K562 (cell line): ENCODE measurements at regions not wholly inside any gene's neighbourhood (a gene's known extent, or its start where the extent isn't known, plus 50 kb on each side); places are given as distances from the start of the nearest gene placed in this dataset.
A peak's percentile ranks its signal among the peaks of the same experiment; 100 is the strongest.

Experiments used
- CGGBP1 ChIP-seq: fragments of 250-450 bp; sonication (Bioruptor Pico); IDR thresholded peaks from 2 replicates; pipeline ENCODE4 v1.9.0; 2021; ENCODE audit warnings: mild to moderate bottlenecking
- GATAD2A ChIP-seq: fragments of 450-650 bp; IDR thresholded peaks from 2 replicates; pipeline ENCODE4 v1.6.1; 2017
- ILF3 ChIP-seq: fragments of 450-650 bp; IDR thresholded peaks from 2 replicates; pipeline ENCODE4 v1.6.1; 2018; ENCODE audit warnings: antibody characterized with exemption, mild to moderate bottlenecking, moderate library complexity, borderline replicate concordance
- MBD2 ChIP-seq: sonication (generic); IDR thresholded peaks from 2 replicates; pipeline ENCODE4 v1.6.1; 2016; ENCODE audit warnings: low read depth, borderline replicate concordance
- MED1 ChIP-seq: sonication (generic); formaldehyde crosslinking; IDR thresholded peaks from 2 replicates; pipeline ENCODE4 v1.8.1; 2023; ENCODE audit warnings: missing genetic modification reagents, borderline replicate concordance
- MEIS2 ChIP-seq: fragments of 450-650 bp; IDR thresholded peaks from 2 replicates; pipeline ENCODE4 v1.6.1; 2014; ENCODE audit warnings: mild to moderate bottlenecking; ENCODE audit not compliant: partially characterized antibody
- SIN3B ChIP-seq: fragments of 450-650 bp; IDR thresholded peaks from 2 replicates; pipeline ENCODE4 v1.6.1; 2017; ENCODE audit warnings: low read depth, mild to moderate bottlenecking, moderate library complexity
- SRSF7 ChIP-seq: fragments of 200-400 bp; formaldehyde crosslinking; optimal IDR thresholded peaks from 2 replicates; pipeline ENCODE3; 2017; ENCODE audit warnings: mild to moderate bottlenecking, low read depth, low read length
- TSHZ1 ChIP-seq: fragments of 250-450 bp; sonication (Bioruptor Pico); IDR thresholded peaks from 2 replicates; pipeline ENCODE4 v1.4.0; 2020; ENCODE audit warnings: mild to moderate bottlenecking, moderate library complexity
- TF ChIP-seq, protein P1 (sequence below), 2 experiments: fragments of 150-350 bp in 1 of 2; IDR thresholded peaks; 2 replicates each; pipeline ENCODE4 v1.6.1; 2012 to 2016; ENCODE audit warnings: low read depth in 2 of 2, low read length in 2 of 2, mild to moderate bottlenecking in 1 of 2, moderate library complexity in 1 of 2
- TF ChIP-seq, protein P2 (sequence below): fragments of 200-800 bp; sonication (Bioruptor generic); IDR thresholded peaks from 2 replicates; pipeline ENCODE4 v1.6.1; 2016; ENCODE audit warnings: missing genetic modification characterization, missing compliant biosample characterization
- TF ChIP-seq, protein P3 (sequence below): IDR thresholded peaks from 2 replicates; pipeline ENCODE4 v1.6.1; 2011; ENCODE audit warnings: borderline replicate concordance, low read depth, mild to moderate bottlenecking, moderate library complexity, low read length; ENCODE audit not compliant: insufficient read depth, poor library complexity, severe bottlenecking

- TF ChIP-seq, protein P1, sequence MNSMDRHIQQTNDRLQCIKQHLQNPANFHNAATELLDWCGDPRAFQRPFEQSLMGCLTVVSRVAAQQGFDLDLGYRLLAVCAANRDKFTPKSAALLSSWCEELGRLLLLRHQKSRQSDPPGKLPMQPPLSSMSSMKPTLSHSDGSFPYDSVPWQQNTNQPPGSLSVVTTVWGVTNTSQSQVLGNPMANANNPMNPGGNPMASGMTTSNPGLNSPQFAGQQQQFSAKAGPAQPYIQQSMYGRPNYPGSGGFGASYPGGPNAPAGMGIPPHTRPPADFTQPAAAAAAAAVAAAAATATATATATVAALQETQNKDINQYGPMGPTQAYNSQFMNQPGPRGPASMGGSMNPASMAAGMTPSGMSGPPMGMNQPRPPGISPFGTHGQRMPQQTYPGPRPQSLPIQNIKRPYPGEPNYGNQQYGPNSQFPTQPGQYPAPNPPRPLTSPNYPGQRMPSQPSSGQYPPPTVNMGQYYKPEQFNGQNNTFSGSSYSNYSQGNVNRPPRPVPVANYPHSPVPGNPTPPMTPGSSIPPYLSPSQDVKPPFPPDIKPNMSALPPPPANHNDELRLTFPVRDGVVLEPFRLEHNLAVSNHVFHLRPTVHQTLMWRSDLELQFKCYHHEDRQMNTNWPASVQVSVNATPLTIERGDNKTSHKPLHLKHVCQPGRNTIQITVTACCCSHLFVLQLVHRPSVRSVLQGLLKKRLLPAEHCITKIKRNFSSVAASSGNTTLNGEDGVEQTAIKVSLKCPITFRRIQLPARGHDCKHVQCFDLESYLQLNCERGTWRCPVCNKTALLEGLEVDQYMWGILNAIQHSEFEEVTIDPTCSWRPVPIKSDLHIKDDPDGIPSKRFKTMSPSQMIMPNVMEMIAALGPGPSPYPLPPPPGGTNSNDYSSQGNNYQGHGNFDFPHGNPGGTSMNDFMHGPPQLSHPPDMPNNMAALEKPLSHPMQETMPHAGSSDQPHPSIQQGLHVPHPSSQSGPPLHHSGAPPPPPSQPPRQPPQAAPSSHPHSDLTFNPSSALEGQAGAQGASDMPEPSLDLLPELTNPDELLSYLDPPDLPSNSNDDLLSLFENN (IDR thresholded peaks at IDR 0.05; ENCODE audit: low read depth in 2 of 2, low read length in 2 of 2) = no peak
- no peak for TF ChIP-seq SRSF7
- TF ChIP-seq GATAD2A = no peak
- TF ChIP-seq, protein P2, sequence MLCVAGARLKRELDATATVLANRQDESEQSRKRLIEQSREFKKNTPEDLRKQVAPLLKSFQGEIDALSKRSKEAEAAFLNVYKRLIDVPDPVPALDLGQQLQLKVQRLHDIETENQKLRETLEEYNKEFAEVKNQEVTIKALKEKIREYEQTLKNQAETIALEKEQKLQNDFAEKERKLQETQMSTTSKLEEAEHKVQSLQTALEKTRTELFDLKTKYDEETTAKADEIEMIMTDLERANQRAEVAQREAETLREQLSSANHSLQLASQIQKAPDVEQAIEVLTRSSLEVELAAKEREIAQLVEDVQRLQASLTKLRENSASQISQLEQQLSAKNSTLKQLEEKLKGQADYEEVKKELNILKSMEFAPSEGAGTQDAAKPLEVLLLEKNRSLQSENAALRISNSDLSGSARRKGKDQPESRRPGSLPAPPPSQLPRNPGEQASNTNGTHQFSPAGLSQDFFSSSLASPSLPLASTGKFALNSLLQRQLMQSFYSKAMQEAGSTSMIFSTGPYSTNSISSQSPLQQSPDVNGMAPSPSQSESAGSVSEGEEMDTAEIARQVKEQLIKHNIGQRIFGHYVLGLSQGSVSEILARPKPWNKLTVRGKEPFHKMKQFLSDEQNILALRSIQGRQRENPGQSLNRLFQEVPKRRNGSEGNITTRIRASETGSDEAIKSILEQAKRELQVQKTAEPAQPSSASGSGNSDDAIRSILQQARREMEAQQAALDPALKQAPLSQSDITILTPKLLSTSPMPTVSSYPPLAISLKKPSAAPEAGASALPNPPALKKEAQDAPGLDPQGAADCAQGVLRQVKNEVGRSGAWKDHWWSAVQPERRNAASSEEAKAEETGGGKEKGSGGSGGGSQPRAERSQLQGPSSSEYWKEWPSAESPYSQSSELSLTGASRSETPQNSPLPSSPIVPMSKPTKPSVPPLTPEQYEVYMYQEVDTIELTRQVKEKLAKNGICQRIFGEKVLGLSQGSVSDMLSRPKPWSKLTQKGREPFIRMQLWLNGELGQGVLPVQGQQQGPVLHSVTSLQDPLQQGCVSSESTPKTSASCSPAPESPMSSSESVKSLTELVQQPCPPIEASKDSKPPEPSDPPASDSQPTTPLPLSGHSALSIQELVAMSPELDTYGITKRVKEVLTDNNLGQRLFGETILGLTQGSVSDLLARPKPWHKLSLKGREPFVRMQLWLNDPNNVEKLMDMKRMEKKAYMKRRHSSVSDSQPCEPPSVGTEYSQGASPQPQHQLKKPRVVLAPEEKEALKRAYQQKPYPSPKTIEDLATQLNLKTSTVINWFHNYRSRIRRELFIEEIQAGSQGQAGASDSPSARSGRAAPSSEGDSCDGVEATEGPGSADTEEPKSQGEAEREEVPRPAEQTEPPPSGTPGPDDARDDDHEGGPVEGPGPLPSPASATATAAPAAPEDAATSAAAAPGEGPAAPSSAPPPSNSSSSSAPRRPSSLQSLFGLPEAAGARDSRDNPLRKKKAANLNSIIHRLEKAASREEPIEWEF = no peak
- no peak for TF ChIP-seq MEIS2
- TF ChIP-seq ILF3 = no peak
- TF ChIP-seq CGGBP1 = no peak
- TF ChIP-seq SIN3B = no peak
- TF ChIP-seq MED1 = no peak
- TF ChIP-seq, protein P3, sequence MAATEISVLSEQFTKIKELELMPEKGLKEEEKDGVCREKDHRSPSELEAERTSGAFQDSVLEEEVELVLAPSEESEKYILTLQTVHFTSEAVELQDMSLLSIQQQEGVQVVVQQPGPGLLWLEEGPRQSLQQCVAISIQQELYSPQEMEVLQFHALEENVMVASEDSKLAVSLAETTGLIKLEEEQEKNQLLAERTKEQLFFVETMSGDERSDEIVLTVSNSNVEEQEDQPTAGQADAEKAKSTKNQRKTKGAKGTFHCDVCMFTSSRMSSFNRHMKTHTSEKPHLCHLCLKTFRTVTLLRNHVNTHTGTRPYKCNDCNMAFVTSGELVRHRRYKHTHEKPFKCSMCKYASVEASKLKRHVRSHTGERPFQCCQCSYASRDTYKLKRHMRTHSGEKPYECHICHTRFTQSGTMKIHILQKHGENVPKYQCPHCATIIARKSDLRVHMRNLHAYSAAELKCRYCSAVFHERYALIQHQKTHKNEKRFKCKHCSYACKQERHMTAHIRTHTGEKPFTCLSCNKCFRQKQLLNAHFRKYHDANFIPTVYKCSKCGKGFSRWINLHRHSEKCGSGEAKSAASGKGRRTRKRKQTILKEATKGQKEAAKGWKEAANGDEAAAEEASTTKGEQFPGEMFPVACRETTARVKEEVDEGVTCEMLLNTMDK = peak; percentile 66
- TF ChIP-seq MBD2 = no peak
- no peak for TF ChIP-seq TSHZ1
Measured at GRCh38 chr11:69918938-69919650, 99.9 kb upstream of the FGF3 start (continued).
